ENCODE measurements at regions not wholly inside any gene's neighbourhood (a gene's known extent, or its start where the extent isn't known, plus 50 kb on each side); places are given as distances from the start of the nearest gene placed in this dataset.

- TF ChIP-seq CTCF (IDR thresholded peaks at IDR 0.05; ENCODE audit: insufficient read depth, low read length, poor library complexity, severe bottlenecking) (no peak), EZH2phosphoT487 (conservative IDR thresholded peaks at IDR 0.05; ENCODE audit: low read length) (no peak)
Measured at GRCh38 chr7:155399577-155399976, 58.4 kb upstream of the EN2 start.

All from SU-DHL-6 (cell line).